D721Med (cell line): ENCODE measurements at regions not wholly inside any gene's neighbourhood (a gene's known extent, or its start where the extent isn't known, plus 50 kb on each side); places are given as distances from the start of the nearest gene placed in this dataset.

Experiments used
- DNase-seq: peaks from one replicate; pipeline ENCODE4 v3.0.0; 2011; ENCODE audit warnings: low spot score; ENCODE audit not compliant: insufficient read length
- FAIRE-seq: peaks from 2 replicates; lab custom pipeline; 2011; peaks lifted over from hg19 to GRCh38; lab: Jason Lieb, UNC
- TF ChIP-seq, protein P1 (sequence below): IDR thresholded peaks from 2 replicates; pipeline ENCODE4 v1.5.1; 2012; ENCODE audit warnings: mild to moderate bottlenecking, control low read depth; ENCODE audit not compliant: insufficient read depth; ENCODE audit errors: missing control alignments

DNA sequence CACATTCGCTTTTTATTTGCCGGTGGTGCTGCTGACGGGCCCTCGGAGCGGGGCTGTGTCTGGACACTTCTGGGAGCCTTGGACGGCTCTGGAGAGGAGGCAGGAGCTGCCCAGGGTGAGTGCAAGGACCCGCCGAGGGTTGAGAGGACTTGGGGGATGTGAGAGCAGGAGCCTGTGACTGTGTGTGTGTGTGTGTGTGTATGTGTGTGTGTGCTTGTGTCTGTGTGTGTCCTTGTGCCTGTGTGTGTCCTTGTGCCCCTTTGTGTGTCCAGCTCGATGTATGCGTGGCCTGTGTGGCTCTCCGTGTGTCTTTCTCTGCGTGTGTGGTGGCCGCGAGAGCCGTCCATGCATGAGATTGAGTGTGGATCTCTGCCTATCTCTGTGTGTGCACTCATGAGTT lies 179.6 kb upstream of the MYL2 start:
- TF ChIP-seq, protein P1, sequence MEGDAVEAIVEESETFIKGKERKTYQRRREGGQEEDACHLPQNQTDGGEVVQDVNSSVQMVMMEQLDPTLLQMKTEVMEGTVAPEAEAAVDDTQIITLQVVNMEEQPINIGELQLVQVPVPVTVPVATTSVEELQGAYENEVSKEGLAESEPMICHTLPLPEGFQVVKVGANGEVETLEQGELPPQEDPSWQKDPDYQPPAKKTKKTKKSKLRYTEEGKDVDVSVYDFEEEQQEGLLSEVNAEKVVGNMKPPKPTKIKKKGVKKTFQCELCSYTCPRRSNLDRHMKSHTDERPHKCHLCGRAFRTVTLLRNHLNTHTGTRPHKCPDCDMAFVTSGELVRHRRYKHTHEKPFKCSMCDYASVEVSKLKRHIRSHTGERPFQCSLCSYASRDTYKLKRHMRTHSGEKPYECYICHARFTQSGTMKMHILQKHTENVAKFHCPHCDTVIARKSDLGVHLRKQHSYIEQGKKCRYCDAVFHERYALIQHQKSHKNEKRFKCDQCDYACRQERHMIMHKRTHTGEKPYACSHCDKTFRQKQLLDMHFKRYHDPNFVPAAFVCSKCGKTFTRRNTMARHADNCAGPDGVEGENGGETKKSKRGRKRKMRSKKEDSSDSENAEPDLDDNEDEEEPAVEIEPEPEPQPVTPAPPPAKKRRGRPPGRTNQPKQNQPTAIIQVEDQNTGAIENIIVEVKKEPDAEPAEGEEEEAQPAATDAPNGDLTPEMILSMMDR: no peak

DNA sequence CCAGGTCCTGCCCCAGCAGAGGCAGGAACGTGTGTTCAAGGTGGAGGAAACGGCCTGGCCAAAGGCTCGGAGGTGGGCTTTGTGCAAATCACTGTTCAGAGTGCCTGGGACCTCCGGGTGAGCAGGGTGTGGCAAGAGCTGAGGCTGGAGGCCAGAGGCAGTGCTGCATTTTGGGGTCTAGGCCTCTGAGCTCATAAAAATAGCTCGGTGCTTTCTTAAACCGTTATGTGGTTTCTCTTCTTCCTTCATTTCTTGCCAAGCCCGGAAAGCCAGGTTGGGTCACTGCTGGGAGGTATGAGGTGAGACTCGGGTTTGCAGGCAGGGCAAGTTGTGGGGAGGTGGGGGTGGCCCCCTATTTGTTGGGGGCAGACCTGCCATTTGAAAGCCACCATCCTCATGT lies 178.8 kb upstream of the MYL2 start:
- TF ChIP-seq, protein P1: no peak
- FAIRE-seq (no peak), DNase-seq (no peak)

More for the DNA sequence above, 179.6 kb upstream of the MYL2 start:
- FAIRE-seq (no peak), DNase-seq (no peak)

DNA sequence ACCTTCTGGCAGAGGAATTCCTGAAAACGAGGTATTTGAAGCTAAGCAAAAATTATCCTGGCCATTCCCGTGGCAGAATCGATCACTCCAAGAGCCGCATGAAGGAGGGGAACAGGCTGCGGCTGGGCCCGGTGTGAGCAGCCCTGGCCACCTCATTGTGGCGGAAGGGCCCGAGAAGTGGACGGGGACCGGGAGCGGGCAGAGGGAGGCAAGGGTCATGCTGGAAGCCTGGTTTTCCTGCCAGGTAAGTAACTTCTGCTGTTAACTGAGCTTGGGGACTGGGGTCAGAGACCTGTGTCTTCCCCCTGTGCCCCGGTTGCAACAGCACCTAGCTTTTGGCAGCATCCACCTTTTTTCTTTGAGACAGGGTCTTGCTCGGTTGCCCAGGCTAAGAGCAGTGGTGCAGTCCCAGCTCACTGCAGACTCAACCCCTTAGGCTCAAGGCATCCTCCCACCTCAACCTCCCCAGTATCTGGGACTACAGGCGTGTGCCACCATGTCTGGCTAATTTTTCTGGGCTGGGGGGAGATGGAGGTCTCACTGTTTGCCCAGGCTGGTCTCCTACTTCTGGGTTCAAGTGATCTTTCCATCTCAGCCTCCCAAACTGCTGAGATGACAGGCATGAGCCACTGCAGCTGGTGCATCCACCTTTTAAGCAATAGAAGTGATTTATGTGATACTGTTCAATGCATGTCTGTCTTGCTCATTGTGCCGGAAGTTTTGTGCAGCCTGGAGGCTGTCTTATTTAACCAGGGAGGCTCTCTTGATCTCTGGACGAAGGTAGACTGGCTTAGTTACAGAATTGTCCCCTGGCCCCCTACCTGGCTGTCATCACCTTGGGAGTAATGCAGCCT lies 174.0 kb upstream of the MYL2 start:
- FAIRE-seq: no peak
- no peak for DNase-seq
- TF ChIP-seq, protein P1: no peak

DNA sequence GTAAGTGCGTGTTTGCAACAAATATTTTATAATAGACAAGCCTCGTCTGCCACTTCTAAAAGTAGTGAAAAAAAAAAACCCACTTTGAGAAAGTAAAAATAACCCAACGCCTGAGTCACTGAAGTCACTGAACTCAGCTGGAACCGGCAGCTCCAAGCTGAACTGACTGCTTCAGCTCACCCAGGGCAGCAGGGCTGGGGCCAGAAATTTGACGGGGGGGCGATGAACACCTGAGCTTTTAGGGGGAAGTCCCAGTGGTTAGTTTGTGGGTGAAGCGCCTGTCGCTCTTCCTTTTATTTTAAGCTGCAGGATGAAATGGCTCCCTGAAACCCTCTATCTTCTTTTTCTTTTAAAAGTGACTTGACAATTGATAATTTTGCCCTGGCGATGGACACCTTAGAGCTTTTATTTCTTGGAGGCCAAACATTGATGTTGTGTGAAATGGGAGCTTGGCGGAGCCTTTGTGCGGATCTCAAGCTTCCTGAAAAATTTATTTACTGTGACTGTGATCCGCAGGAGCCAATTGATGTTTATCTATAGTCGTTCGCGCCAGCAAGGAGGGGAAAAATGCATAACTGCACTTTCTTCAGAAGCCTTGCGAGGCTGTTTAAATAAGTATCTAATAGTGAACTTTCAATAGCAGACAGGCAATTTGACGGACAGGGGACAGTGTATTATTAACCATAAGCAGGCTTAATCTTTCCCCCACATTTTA lies 173.2 kb upstream of the MYL2 start:
- no peak for FAIRE-seq
- TF ChIP-seq, protein P1: no peak
- no peak for DNase-seq

DNA sequence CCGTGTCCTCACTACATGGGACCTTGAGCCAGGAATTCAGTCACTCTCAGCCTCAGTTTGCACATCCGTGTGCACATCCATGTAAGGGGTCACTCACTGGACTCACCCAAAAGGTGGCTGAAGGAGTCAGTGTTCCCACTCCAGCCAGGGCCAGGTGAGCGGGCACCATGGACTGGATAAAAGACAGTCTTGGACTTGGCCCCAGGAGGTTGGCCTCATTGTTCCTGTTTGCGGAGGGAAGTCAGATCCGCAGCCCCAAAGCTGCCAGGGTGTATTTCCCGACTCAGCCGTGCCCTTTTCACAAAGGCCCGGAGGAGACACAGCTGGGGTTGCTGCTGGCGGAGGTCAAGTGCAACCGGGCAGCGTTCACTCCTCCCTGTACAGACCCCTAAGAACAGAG lies 170.7 kb upstream of the MYL2 start:
- FAIRE-seq (no peak), DNase-seq (no peak)
- TF ChIP-seq, protein P1: no peak

DNA sequence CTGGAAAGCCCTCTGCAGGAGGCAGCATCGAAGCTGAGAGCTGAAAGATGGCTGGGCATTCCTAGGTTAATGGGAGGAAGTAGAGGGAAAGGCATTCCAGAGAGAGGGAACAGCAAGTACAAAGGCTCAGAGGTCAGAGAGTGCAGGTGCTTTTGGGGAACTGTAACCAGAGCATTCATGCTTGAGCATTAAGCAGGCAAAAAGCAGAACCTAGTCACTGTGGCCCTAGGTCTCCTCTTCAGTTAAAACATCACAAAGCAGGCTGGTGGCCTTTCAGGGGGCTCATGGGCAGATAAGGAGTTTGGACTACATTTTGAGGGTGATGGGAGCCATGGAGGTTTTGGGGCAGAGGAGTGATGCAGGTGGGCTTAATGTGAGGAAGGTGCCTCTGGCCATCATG lies 169.2 kb upstream of the MYL2 start:
- DNase-seq (no peak), FAIRE-seq (no peak)
- TF ChIP-seq, protein P1: no peak
